ENCODE measurements at regions not wholly inside any gene's neighbourhood (a gene's known extent, or its start where the extent isn't known, plus 50 kb on each side); places are given as distances from the start of the nearest gene placed in this dataset.

GRCh38 chr2:60000686-60001085 lies 552.8 kb downstream of the BCL11A start:
- POLR2A ChIA-PET: no interaction called here
- no peaks in the 10 kb centered on the region for H3K27me3 ChIP-seq (ENCODE audit: control insufficient read depth in 1 of 2, insufficient read depth in 2 of 2, low read length in 2 of 2)
- H3K9me3 Mint-ChIP-seq: no peaks in the 10 kb centered on the region
- H3K27me3 Mint-ChIP-seq: no peaks in the 10 kb centered on the region
- no peak overlapping the region for H3K27ac ChIP-seq (ENCODE audit: low read depth in 1 of 2, low read length in 2 of 2)
- no peaks in the 10 kb centered on the region for H3K36me3 ChIP-seq (ENCODE audit: insufficient read depth, low read length)
- H3K4me3 Mint-ChIP-seq: no peak overlapping the region
- intact Hi-C loops (cut with DNase I, micrococcal nuclease): no loop called here
- no peaks in the 10 kb centered on the region for H3K36me3 Mint-ChIP-seq (ENCODE audit: low read depth)
- H3K9me3 ChIP-seq (ENCODE audit: control insufficient read depth in 1 of 2, insufficient read depth in 1 of 2, low read length in 2 of 2): no peaks in the 10 kb centered on the region
- no peak overlapping the region for H3K4me3 ChIP-seq (ENCODE audit: low read length)
- DNase-seq (no peak), ATAC-seq (ENCODE audit: poor library complexity) (no peak)
- no peaks in the 10 kb centered on the region for H3K4me1 Mint-ChIP-seq (ENCODE audit: low read depth)
- TF ChIP-seq CTCF (IDR thresholded peaks at IDR 0.05): no peak
- H3K27ac Mint-ChIP-seq: no peak overlapping the region
- H3K4me1 ChIP-seq (ENCODE audit: insufficient read depth, low read length): no peaks in the 10 kb centered on the region
- CTCF ChIA-PET: no interaction called here

- ChIA-PET CTCF (interaction anchor here (0.7 kb wide), 1 partner anchor 425 kb away, joined by 3 read pairs; no protein-coding TSS in a partner anchor), POLR2A (no interaction called here)
- no peaks in the 10 kb centered on the region for H3K36me3 ChIP-seq (ENCODE audit: insufficient read depth, low read length)
- Mint-ChIP-seq H3K27ac (no peak overlapping the region), H3K27me3 (no peaks in the 10 kb centered on the region), H3K9me3 (no peaks in the 10 kb centered on the region), H3K4me3 (no peak overlapping the region), H3K4me1 (ENCODE audit: low read depth) (no peaks in the 10 kb centered on the region), H3K36me3 (ENCODE audit: low read depth) (no peaks in the 10 kb centered on the region)
- H3K27ac ChIP-seq (ENCODE audit: low read depth in 1 of 2, low read length in 2 of 2): no peak overlapping the region
- intact Hi-C loops (cut with DNase I, micrococcal nuclease): no loop called here
- no peak for TF ChIP-seq CTCF (IDR thresholded peaks at IDR 0.05)
- no peak overlapping the region for H3K4me3 ChIP-seq (ENCODE audit: low read length)
- DNase-seq (no peak), ATAC-seq (ENCODE audit: poor library complexity) (no peak)
- H3K27me3 ChIP-seq (ENCODE audit: control insufficient read depth in 1 of 2, insufficient read depth in 2 of 2, low read length in 2 of 2): no peaks in the 10 kb centered on the region
- H3K9me3 ChIP-seq (ENCODE audit: control insufficient read depth in 1 of 2, insufficient read depth in 1 of 2, low read length in 2 of 2): no peaks in the 10 kb centered on the region
- H3K4me1 ChIP-seq (ENCODE audit: insufficient read depth, low read length): no peaks in the 10 kb centered on the region
These were observed 555.1 kb downstream of the BCL11A start for GRCh38 chr2:59998324-59998723.

- no peak overlapping the region for H3K4me3 Mint-ChIP-seq
- no peak for ATAC-seq (ENCODE audit: poor library complexity)
- no peaks in the 10 kb centered on the region for H3K9me3 Mint-ChIP-seq
- Histone ChIP-seq H3K27ac (ENCODE audit: low read depth in 1 of 2, low read length in 2 of 2) (no peak overlapping the region), H3K4me3 (ENCODE audit: low read length) (no peak overlapping the region), H3K27me3 (ENCODE audit: control insufficient read depth in 1 of 2, insufficient read depth in 2 of 2, low read length in 2 of 2) (no peaks in the 10 kb centered on the region), H3K9me3 (ENCODE audit: control insufficient read depth in 1 of 2, insufficient read depth in 1 of 2, low read length in 2 of 2) (no peaks in the 10 kb centered on the region), H3K36me3 (ENCODE audit: insufficient read depth, low read length) (no peaks in the 10 kb centered on the region), H3K4me1 (ENCODE audit: insufficient read depth, low read length) (no peaks in the 10 kb centered on the region)
- no peaks in the 10 kb centered on the region for H3K36me3 Mint-ChIP-seq (ENCODE audit: low read depth)
- no peaks in the 10 kb centered on the region for H3K27me3 Mint-ChIP-seq
- no peaks in the 10 kb centered on the region for H3K4me1 Mint-ChIP-seq (ENCODE audit: low read depth)
- intact Hi-C loops (cut with DNase I, micrococcal nuclease): no loop called here
- ChIA-PET POLR2A (no interaction called here), CTCF (no interaction called here)
- TF ChIP-seq CTCF (IDR thresholded peaks at IDR 0.05): no peak
- no peak for DNase-seq
- no peak overlapping the region for H3K27ac Mint-ChIP-seq
These were observed 556.1 kb downstream of the BCL11A start for GRCh38 chr2:59997371-59997770.

Measured in CD4-positive, alpha-beta T cell (primary cell).